K562 (cell line): ENCODE measurements at regions not wholly inside any gene's neighbourhood (a gene's known extent, or its start where the extent isn't known, plus 50 kb on each side); places are given as distances from the start of the nearest gene placed in this dataset.

Source experiments
- ATAC-seq: fragments of 200-7000 bp; cut with Tn5 transposase; 3 replicates; pipeline ENCODE4 v1.9.1; 2020; ENCODE audit warnings: moderate library complexity
- BruUV-seq: library from RNA; stranded (reverse); fragments of 400-500 nt; replicated peaks from 2 replicates; lab custom pipeline; 2021; lab: Mats Ljungman, UMichigan
- CTCF ChIA-PET: fragments of 300-600 bp; formaldehyde crosslinking; extraction: SDS; loops from one replicate; lab custom pipeline; 2021; ENCODE audit warnings: low intra/inter-chr PET ratio; lab: Yijun Ruan, JAX
- POLR2A ChIA-PET: fragments of 300-600, 350-650 bp; sonication (Branson Sonifier 250); formaldehyde crosslinking; extraction: SDS; loops from one replicate; lab custom pipeline; 2021; ENCODE audit warnings: antibody characterized with exemption, inconsistent platforms; lab: Yijun Ruan, JAX
- DNase-seq, 4 experiments: peaks; one replicate each; pipeline versions ENCODE4 v3.0.0 to v3.0.0-alpha.2; 2011 to 2018; ENCODE audit warnings: low spot score in 3 of 4, mixed read lengths in 3 of 4; ENCODE audit errors: extremely low read depth in 1 of 4
- FAIRE-seq: peaks from 2 replicates; lab custom pipeline; 2011; peaks lifted over from hg19 to GRCh38; lab: Jason Lieb, UNC
- H2AFZ ChIP-seq: 2 replicates; pipeline ENCODE4 v1.6.0; 2011; ENCODE audit warnings: low read depth, low read length, control low read depth, inconsistent platforms
- H3K27ac ChIP-seq: fragments of 200-600 bp; 3 replicates; pipeline ENCODE4 v1.8.0; 2011; ENCODE audit warnings: low read depth, mild to moderate bottlenecking, control low read depth, inconsistent platforms, low read length, moderate library complexity, mixed read lengths; ENCODE audit errors: extremely low read depth
- H3K27me3 ChIP-seq, 2 experiments: fragments of 300-600 bp in 1 of 2; 2 replicates in 1 of 2; 3 replicates in 1 of 2; pipeline versions ENCODE4 v1.6.0 to v1.8.0; 2011; ENCODE audit warnings: inconsistent platforms in 2 of 2, low read length in 2 of 2, mild to moderate bottlenecking in 1 of 2, mixed read lengths in 1 of 2, moderate library complexity in 1 of 2; ENCODE audit not compliant: control insufficient read depth in 2 of 2, insufficient read depth in 2 of 2
- H3K36me3 ChIP-seq: fragments of 300-600 bp; 3 replicates; pipeline ENCODE4 v1.8.0; 2011; ENCODE audit warnings: mild to moderate bottlenecking, low read length, inconsistent platforms; ENCODE audit not compliant: control insufficient read depth, insufficient read depth
- H3K4me1 ChIP-seq, 2 experiments: fragments of 200-600 bp in 1 of 2; replicated peaks in 1 of 2; 2 replicates in 1 of 2; 3 replicates in 1 of 2; pipeline versions ENCODE4 v1.5.1 to v1.8.0; 2011; ENCODE audit warnings: inconsistent platforms in 2 of 2, low read length in 2 of 2, mild to moderate bottlenecking in 1 of 2, mixed read lengths in 1 of 2, moderate library complexity in 1 of 2; ENCODE audit not compliant: control insufficient read depth in 2 of 2, insufficient read depth in 2 of 2
- H3K4me2 ChIP-seq: 2 replicates; pipeline ENCODE4 v1.6.1; 2011; ENCODE audit warnings: low read length, control low read depth, inconsistent platforms, mixed read lengths; ENCODE audit not compliant: insufficient read depth
- H3K4me3 ChIP-seq: fragments of 200-600 bp; sonication (generic), shearing (Covaris generic); 2 replicates; pipeline ENCODE4 v1.5.1; 2016; ENCODE audit warnings: control low read depth, inconsistent platforms
- H3K79me2 ChIP-seq: fragments of 200-600 bp; 3 replicates; pipeline ENCODE4 v1.8.0; 2011; ENCODE audit warnings: low read length, inconsistent platforms; ENCODE audit not compliant: control insufficient read depth, insufficient read depth
- H3K9ac ChIP-seq, 2 experiments: 2 replicates each; pipeline versions ENCODE4 v1.6.0 to v1.6.1; 2011; ENCODE audit warnings: low read depth in 2 of 2, low read length in 2 of 2, control low read depth in 1 of 2, inconsistent platforms in 1 of 2, mild to moderate bottlenecking in 1 of 2, mixed read lengths in 1 of 2; ENCODE audit not compliant: insufficient read depth in 1 of 2
- H3K9me1 ChIP-seq: one replicate; pipeline ENCODE4 v1.6.0; 2011; ENCODE audit warnings: inconsistent platforms, mild to moderate bottlenecking, low read length, moderate library complexity; ENCODE audit not compliant: control insufficient read depth, insufficient read depth
- H3K9me3 ChIP-seq: replicated peaks from 2 replicates; pipeline ENCODE4 v1.5.1; 2011; ENCODE audit warnings: low read depth, low read length, inconsistent platforms; ENCODE audit not compliant: control insufficient read depth, insufficient read depth
- H4K20me1 ChIP-seq: replicated peaks from 2 replicates; pipeline ENCODE4 v1.6.1; 2011; ENCODE audit warnings: low read length, inconsistent platforms, mixed read lengths; ENCODE audit not compliant: control insufficient read depth, insufficient read depth
- BRF1 ChIP-seq: IDR thresholded peaks from 3 replicates; pipeline ENCODE4 v1.6.1; 2011; ENCODE audit warnings: borderline replicate concordance, mild to moderate bottlenecking; ENCODE audit not compliant: insufficient read length; ENCODE audit errors: extremely low read depth
- CHD4 ChIP-seq: fragments of 200-600 bp; sonication (generic); IDR thresholded peaks from 3 replicates; pipeline ENCODE4 v1.6.1; 2012; ENCODE audit warnings: low read depth, mild to moderate bottlenecking, mixed read lengths, low read length, inconsistent platforms; ENCODE audit not compliant: insufficient read depth, insufficient replicate concordance, poor library complexity, severe bottlenecking
- ESRRB ChIP-seq: fragments of 250-450 bp; sonication (Bioruptor Pico); IDR thresholded peaks from 2 replicates; pipeline ENCODE4 v1.5.0; 2020; ENCODE audit warnings: mild to moderate bottlenecking, moderate library complexity, borderline replicate concordance
- HMG20A ChIP-seq: fragments of 450-650 bp; formaldehyde crosslinking; conservative IDR thresholded peaks from 2 replicates; pipeline ENCODE4 v1.4.0; 2020; ENCODE audit warnings: mild to moderate bottlenecking, mixed read lengths
- KAT7 ChIP-seq: sonication (generic); formaldehyde crosslinking; IDR thresholded peaks from 2 replicates; pipeline ENCODE4 v1.8.0; 2022; ENCODE audit warnings: missing genetic modification reagents, mild to moderate bottlenecking, borderline replicate concordance
- POU5F1 ChIP-seq: fragments of 150-350 bp; IDR thresholded peaks from 2 replicates; pipeline ENCODE4 v1.6.1; 2014; ENCODE audit warnings: borderline replicate concordance, low read length, low read depth, mild to moderate bottlenecking; ENCODE audit not compliant: partially characterized antibody
- SMAD3 ChIP-seq: fragments of 450-650 bp; formaldehyde crosslinking; conservative IDR thresholded peaks from 2 replicates; pipeline ENCODE4 v1.4.0; 2020; ENCODE audit warnings: mild to moderate bottlenecking
- SMARCB1 ChIP-seq: IDR thresholded peaks from 2 replicates; pipeline ENCODE4 v1.6.1; 2011; ENCODE audit warnings: improper control_type of control experiment, low read depth; ENCODE audit not compliant: insufficient read length
- ZBED1 ChIP-seq: IDR thresholded peaks from 2 replicates; pipeline ENCODE4 v1.6.1; 2014
- ZNF589 ChIP-seq: fragments of 200-800 bp; sonication (Bioruptor generic); IDR thresholded peaks from 2 replicates; pipeline ENCODE4 v1.6.1; 2016; ENCODE audit warnings: low read depth, missing genetic modification characterization, missing compliant biosample characterization
- WGBS: fragments of 100-300 bp; shearing (Covaris generic); methylation state at CpG from one replicate; pipeline ENCODE4 v1.1.6; 2016; ENCODE audit warnings: low coverage, mixed read lengths; ENCODE audit not compliant: insufficient coverage; ENCODE audit errors: missing lambda C conversion rate; 5-methylcytosine and 5-hydroxymethylcytosine counted together
- in situ Hi-C: fragments of 300-500 bp; cut with MboI; formaldehyde crosslinking; loops from 4 replicates; pipeline ENCODE4 v1.15.0; 2018; ENCODE audit warnings: inconsistent platforms, mixed read lengths
- intact Hi-C: fragments of 100-400 bp; cut with micrococcal nuclease; formaldehyde crosslinking; loops from 2 replicates; pipeline ENCODE4 v1.14.2; 2022
- TF ChIP-seq, protein P1 (sequence below): fragments of 200-800 bp; sonication (Bioruptor generic); IDR thresholded peaks from 2 replicates; pipeline ENCODE4 v1.6.1; 2016; ENCODE audit warnings: missing genetic modification characterization, missing compliant biosample characterization
- TF ChIP-seq, protein P2 (sequence below): fragments of 250-450 bp; sonication (Bioruptor Pico); IDR thresholded peaks from 2 replicates; pipeline ENCODE4 v1.8.0; 2021; ENCODE audit warnings: moderate library complexity, mild to moderate bottlenecking, inconsistent platforms

DNA sequence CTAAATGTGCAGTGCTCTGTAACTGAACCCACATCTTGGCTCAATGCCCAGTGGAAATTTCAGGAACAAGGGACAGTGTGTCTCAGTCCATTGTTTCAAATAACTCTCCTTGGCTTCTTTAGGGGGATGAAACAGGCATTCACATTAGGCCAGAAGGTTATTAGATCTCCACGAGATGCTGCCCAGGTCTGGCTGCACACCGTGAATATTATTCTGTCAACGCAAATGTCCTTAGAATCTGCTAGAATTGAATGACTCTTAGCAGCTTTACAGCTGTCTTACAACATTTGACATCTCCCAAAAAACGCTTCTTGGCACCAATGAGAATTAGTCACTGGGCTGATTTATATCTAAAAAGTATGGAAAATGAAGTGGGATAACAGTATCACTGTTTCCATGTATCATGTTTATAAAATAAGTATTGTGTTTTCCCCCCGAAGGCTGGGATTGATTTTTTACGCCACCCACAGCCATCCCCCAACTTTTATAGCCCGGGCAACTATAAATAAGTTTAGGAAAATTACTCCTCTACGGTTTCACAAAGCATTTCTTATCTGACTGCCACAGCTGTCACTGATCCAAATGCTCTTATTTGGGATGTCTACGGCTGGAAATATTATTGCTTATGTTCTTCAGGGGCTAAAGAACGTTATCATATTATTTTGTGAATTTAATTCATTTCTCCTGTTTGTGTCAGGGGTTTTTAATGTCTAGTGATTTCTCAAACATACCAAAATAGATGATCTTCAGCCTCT, 559.7 kb upstream of the FAT1 start (continued):
- TF ChIP-seq, protein P1, sequence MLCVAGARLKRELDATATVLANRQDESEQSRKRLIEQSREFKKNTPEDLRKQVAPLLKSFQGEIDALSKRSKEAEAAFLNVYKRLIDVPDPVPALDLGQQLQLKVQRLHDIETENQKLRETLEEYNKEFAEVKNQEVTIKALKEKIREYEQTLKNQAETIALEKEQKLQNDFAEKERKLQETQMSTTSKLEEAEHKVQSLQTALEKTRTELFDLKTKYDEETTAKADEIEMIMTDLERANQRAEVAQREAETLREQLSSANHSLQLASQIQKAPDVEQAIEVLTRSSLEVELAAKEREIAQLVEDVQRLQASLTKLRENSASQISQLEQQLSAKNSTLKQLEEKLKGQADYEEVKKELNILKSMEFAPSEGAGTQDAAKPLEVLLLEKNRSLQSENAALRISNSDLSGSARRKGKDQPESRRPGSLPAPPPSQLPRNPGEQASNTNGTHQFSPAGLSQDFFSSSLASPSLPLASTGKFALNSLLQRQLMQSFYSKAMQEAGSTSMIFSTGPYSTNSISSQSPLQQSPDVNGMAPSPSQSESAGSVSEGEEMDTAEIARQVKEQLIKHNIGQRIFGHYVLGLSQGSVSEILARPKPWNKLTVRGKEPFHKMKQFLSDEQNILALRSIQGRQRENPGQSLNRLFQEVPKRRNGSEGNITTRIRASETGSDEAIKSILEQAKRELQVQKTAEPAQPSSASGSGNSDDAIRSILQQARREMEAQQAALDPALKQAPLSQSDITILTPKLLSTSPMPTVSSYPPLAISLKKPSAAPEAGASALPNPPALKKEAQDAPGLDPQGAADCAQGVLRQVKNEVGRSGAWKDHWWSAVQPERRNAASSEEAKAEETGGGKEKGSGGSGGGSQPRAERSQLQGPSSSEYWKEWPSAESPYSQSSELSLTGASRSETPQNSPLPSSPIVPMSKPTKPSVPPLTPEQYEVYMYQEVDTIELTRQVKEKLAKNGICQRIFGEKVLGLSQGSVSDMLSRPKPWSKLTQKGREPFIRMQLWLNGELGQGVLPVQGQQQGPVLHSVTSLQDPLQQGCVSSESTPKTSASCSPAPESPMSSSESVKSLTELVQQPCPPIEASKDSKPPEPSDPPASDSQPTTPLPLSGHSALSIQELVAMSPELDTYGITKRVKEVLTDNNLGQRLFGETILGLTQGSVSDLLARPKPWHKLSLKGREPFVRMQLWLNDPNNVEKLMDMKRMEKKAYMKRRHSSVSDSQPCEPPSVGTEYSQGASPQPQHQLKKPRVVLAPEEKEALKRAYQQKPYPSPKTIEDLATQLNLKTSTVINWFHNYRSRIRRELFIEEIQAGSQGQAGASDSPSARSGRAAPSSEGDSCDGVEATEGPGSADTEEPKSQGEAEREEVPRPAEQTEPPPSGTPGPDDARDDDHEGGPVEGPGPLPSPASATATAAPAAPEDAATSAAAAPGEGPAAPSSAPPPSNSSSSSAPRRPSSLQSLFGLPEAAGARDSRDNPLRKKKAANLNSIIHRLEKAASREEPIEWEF = no peak
- TF ChIP-seq SMARCB1 (no peak), ZBED1 (no peak)

DNA sequence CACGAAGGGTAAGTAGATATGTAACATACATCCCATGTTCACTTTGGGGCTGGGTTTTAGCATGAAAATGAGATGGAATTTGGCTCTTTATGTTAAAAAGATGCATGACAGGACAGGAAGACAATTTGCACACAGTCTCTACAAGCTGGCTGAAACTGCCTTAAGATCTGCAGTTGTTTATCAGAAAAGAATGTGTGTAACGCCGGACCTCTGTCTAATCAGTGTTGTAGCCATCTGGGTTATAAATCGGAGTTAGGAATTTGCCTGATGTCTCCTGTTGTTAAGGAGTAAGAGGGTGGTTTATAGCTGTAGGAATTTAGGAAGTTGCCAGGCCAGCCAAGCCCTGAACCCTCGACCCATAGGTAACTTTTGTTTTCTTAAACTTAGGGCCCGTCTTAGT, 562.9 kb upstream of the FAT1 start:
- Histone ChIP-seq H3K9me1 (no peaks in the 10 kb centered on the region), H3K27ac (no peak overlapping the region), H3K79me2 (no peaks in the 10 kb centered on the region), H3K9ac (no peak overlapping the region), H4K20me1 (no peaks in the 10 kb centered on the region), H3K4me3 (no peak overlapping the region), H3K9me3 (no peaks in the 10 kb centered on the region), H3K4me2 (no peak overlapping the region), H2AFZ (no peak overlapping the region), H3K27me3 (no peaks in the 10 kb centered on the region), H3K4me1 (no peaks in the 10 kb centered on the region), H3K36me3 (no peaks in the 10 kb centered on the region)
- ATAC-seq (no peak), DNase-seq (no peak), FAIRE-seq (no peak)
- in situ Hi-C loops (no loop called here), intact Hi-C loops (no loop called here)
- WGBS = 1% methylated on average over 6 of the region's 6 CpGs
- BruUV-seq = no TSS peak
- POLR2A ChIA-PET = no interaction called here
- CTCF ChIA-PET = no interaction called here
- TF ChIP-seq CHD4 (no peak), BRF1 (no peak), SMAD3 (no peak), KAT7 (CRISPR knock-in tag) (no peak), ZNF589 (no peak), ESRRB (CRISPR knock-in tag) (no peak), POU5F1 (no peak), HMG20A (CRISPR knock-in tag) (no peak)
- TF ChIP-seq, protein P2, sequence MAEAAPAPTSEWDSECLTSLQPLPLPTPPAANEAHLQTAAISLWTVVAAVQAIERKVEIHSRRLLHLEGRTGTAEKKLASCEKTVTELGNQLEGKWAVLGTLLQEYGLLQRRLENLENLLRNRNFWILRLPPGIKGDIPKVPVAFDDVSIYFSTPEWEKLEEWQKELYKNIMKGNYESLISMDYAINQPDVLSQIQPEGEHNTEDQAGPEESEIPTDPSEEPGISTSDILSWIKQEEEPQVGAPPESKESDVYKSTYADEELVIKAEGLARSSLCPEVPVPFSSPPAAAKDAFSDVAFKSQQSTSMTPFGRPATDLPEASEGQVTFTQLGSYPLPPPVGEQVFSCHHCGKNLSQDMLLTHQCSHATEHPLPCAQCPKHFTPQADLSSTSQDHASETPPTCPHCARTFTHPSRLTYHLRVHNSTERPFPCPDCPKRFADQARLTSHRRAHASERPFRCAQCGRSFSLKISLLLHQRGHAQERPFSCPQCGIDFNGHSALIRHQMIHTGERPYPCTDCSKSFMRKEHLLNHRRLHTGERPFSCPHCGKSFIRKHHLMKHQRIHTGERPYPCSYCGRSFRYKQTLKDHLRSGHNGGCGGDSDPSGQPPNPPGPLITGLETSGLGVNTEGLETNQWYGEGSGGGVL (CRISPR knock-in tag) = no peak
